Karpas-422 (cell line): ENCODE measurements at regions not wholly inside any gene's neighbourhood (a gene's known extent, or its start where the extent isn't known, plus 50 kb on each side); places are given as distances from the start of the nearest gene placed in this dataset.

ENCODE experiments used
- DNase-seq: peaks from one replicate; pipeline ENCODE4 v3.0.0-alpha.2; 2015
- H2AFZ ChIP-seq: fragments of 200-600 bp; sonication (generic); 2 replicates; pipeline ENCODE4 v1.6.1; 2014; ENCODE audit warnings: antibody characterized with exemption, low read length, mixed read lengths
- H3K27ac ChIP-seq: fragments of 200-600 bp; sonication (generic); 2 replicates; pipeline ENCODE4 v1.5.1; 2014; ENCODE audit warnings: mild to moderate bottlenecking, low read length, moderate library complexity
- H3K27me3 ChIP-seq: fragments of 200-600 bp; sonication (generic); 2 replicates; pipeline ENCODE4 v1.6.1; 2014; ENCODE audit warnings: low read length, mixed read lengths
- H3K36me3 ChIP-seq: fragments of 200-600 bp; sonication (generic); 2 replicates; pipeline ENCODE4 v1.6.1; 2014; ENCODE audit warnings: low read length, mixed read lengths; ENCODE audit not compliant: insufficient read depth
- H3K4me1 ChIP-seq: fragments of 200-600 bp; sonication (generic); 2 replicates; pipeline ENCODE4 v1.6.1; 2014; ENCODE audit warnings: mild to moderate bottlenecking, low read length, mixed read lengths
- H3K4me2 ChIP-seq: fragments of 200-600 bp; sonication (generic); 2 replicates; pipeline ENCODE4 v1.6.1; 2014; ENCODE audit warnings: low read length, low read depth, mild to moderate bottlenecking; ENCODE audit not compliant: poor library complexity, severe bottlenecking
- H3K4me3 ChIP-seq: fragments of 200-600 bp; sonication (generic); 2 replicates; pipeline ENCODE4 v1.5.1; 2014; ENCODE audit warnings: mild to moderate bottlenecking, antibody characterized with exemption, low read length, mixed read lengths
- H3K79me2 ChIP-seq: fragments of 200-600 bp; sonication (generic); 2 replicates; pipeline ENCODE4 v1.6.1; 2014; ENCODE audit warnings: mild to moderate bottlenecking, low read length, mixed read lengths
- H3K9ac ChIP-seq: fragments of 200-600 bp; sonication (generic); 2 replicates; pipeline ENCODE4 v1.6.0; 2014; ENCODE audit warnings: low read length
- H3K9me2 ChIP-seq: fragments of 200-600 bp; sonication (generic), shearing (Covaris generic); replicated peaks from 2 replicates; pipeline ENCODE4 v1.6.0; 2014; ENCODE audit warnings: mild to moderate bottlenecking, low read length, moderate library complexity; ENCODE audit not compliant: insufficient read depth
- H3K9me3 ChIP-seq: fragments of 300-700, 200-600 bp; sonication (generic); 2 replicates; pipeline ENCODE4 v1.6.1; 2014; ENCODE audit warnings: low read length, mixed read lengths
- H4K20me1 ChIP-seq: fragments of 200-600 bp; sonication (generic); 2 replicates; pipeline ENCODE4 v1.6.1; 2014; ENCODE audit warnings: mild to moderate bottlenecking, antibody characterized with exemption, low read length, low read depth; ENCODE audit not compliant: insufficient read depth

DNA sequence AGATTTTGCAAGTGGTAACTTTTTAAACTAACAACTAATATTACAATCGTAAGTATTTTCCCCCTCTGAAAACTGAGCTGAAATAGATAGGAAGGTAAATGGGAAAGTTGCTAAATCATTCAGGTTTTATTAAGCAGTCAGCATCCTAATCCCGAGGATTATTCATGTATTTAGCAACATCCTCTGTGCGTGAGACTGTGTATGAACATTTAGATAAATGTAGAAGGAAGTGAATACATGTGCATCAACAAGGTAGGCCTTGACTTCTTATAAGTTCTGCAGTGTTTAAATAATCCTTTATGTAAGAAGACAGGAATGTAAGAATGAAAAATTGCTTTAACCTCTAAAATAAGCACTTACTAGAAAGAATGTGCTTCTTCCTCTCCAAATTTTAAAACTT lies 745.9 kb upstream of the TENM4 start:
- no peak overlapping the region for H3K4me2 ChIP-seq
- no peaks in the 10 kb centered on the region for H4K20me1 ChIP-seq
- no peak overlapping the region for H2AFZ ChIP-seq
- no peak overlapping the region for H3K27ac ChIP-seq
- H3K4me3 ChIP-seq: no peak overlapping the region
- H3K79me2 ChIP-seq: no peaks in the 10 kb centered on the region
- no peaks in the 10 kb centered on the region for H3K36me3 ChIP-seq
- H3K4me1 ChIP-seq: peaks cover 4% of the 10 kb centered on the region; the same call in 1 of the 2 replicates
- H3K9me3 ChIP-seq: no peaks in the 10 kb centered on the region; the same call in 1 of the 2 replicates
- DNase-seq: no peak
- no peaks in the 10 kb centered on the region for H3K27me3 ChIP-seq
- H3K9ac ChIP-seq: no peak overlapping the region
- no peaks in the 10 kb centered on the region for H3K9me2 ChIP-seq

DNA sequence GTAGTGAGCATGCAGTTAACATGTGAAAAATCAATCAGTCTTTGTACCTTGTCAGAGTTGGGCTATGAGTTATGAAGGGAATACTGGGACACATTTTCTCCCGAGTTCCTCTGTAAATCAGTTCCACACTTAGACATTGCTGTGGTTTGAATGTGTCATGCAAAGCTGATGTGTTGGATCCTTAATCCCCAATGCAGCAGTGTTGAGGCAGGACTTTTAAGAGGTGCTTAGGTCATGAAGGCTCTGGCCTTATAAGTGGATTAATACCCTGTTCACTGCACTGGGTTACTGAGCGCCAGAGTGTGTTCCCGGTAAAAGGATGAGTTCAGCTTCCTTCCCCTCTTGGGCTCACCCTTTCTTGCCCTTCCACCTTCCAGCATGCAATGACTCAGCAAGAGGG lies 742.1 kb upstream of the TENM4 start:
- H3K27me3 ChIP-seq: no peaks in the 10 kb centered on the region
- no peak overlapping the region for H3K9ac ChIP-seq
- peaks cover 4% of the 10 kb centered on the region; the same call in 1 of the 2 replicates for H3K4me1 ChIP-seq
- no peak for DNase-seq
- no peak overlapping the region for H3K27ac ChIP-seq
- H3K4me3 ChIP-seq: no peak overlapping the region
- H3K79me2 ChIP-seq: no peaks in the 10 kb centered on the region
- no peaks in the 10 kb centered on the region for H3K36me3 ChIP-seq
- H4K20me1 ChIP-seq: no peaks in the 10 kb centered on the region
- no peaks in the 10 kb centered on the region; the same call in 1 of the 2 replicates for H3K9me3 ChIP-seq
- no peak overlapping the region for H3K4me2 ChIP-seq
- no peak overlapping the region for H2AFZ ChIP-seq
- no peaks in the 10 kb centered on the region for H3K9me2 ChIP-seq

DNA sequence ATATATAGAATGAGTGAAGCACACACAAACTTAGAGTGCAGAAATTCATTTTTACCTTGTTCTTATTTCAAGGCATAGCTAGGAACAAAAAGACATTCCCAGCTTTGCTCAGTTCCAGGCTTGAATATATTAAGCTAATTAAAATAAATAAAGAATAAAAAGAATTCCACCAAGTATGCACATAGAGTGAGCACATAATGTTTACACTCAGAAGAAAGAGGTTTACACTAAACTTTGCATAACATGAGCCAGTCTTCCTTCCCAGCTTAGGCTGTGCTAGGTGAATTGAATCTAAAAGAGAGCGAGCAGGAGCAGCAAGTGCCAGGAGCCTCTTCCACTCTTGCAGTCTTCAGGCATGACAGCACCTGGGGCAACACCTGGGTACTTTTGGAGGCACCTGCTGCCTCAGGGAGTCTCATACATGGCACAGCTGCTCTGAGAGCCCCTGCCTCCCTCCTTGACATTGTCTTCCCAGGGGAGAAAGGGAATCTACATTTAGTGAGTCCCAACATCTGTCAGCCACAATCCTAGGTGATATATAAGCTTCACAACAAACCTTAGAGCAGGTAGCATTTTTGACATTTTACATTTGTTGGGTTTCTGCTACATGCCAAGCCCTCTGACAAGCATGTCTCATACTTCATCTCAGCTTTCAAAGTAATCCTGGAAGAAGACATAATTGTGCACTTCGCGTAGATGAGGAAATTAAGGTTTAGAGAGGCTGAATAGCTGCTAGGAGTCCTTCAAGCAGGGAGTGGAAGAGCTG lies 732.7 kb upstream of the TENM4 start:
- no peak for DNase-seq
- Histone ChIP-seq H3K27me3 (no peaks in the 10 kb centered on the region), H3K4me1 (no peaks in the 10 kb centered on the region)

DNA sequence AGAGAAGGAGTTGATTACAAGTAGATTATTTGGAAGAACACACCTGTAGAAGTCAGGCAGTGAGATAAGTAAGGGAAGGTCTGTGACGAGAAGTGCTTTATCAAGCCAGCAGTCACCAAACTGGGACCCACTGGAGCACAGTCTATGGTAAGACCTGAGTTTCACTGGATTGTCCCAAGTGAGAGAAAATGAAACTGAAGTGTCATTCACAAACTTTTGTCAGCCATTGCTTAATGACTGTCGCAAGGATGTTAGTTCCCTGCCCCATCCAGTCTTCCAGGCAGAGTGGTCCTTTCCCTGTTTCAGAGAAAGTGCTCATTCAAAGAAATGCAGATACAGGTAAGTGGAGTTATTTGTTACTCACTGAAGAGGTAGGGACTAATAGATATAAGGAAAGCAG lies 728.0 kb upstream of the TENM4 start:
- H3K4me1 ChIP-seq: no peaks in the 10 kb centered on the region
- no peak overlapping the region for H2AFZ ChIP-seq
- H3K27me3 ChIP-seq: no peaks in the 10 kb centered on the region
- no peaks in the 10 kb centered on the region for H4K20me1 ChIP-seq
- no peaks in the 10 kb centered on the region for H3K79me2 ChIP-seq
- no peak overlapping the region for H3K27ac ChIP-seq
- no peak overlapping the region for H3K4me2 ChIP-seq
- H3K4me3 ChIP-seq: no peak overlapping the region
- H3K9me3 ChIP-seq: no peaks in the 10 kb centered on the region
- DNase-seq: no peak
- H3K9ac ChIP-seq: no peak overlapping the region
- H3K36me3 ChIP-seq: no peaks in the 10 kb centered on the region
- no peaks in the 10 kb centered on the region for H3K9me2 ChIP-seq

More for the DNA sequence above, 732.7 kb upstream of the TENM4 start:
- H3K4me2 ChIP-seq: no peak overlapping the region
- no peak overlapping the region for H3K27ac ChIP-seq
- H3K9me3 ChIP-seq: no peaks in the 10 kb centered on the region
- no peaks in the 10 kb centered on the region for H3K36me3 ChIP-seq
- H4K20me1 ChIP-seq: no peaks in the 10 kb centered on the region
- H3K9ac ChIP-seq: no peak overlapping the region
- H3K4me3 ChIP-seq: no peak overlapping the region
- no peaks in the 10 kb centered on the region for H3K9me2 ChIP-seq
- no peaks in the 10 kb centered on the region for H3K79me2 ChIP-seq
- H2AFZ ChIP-seq: no peak overlapping the region

DNA sequence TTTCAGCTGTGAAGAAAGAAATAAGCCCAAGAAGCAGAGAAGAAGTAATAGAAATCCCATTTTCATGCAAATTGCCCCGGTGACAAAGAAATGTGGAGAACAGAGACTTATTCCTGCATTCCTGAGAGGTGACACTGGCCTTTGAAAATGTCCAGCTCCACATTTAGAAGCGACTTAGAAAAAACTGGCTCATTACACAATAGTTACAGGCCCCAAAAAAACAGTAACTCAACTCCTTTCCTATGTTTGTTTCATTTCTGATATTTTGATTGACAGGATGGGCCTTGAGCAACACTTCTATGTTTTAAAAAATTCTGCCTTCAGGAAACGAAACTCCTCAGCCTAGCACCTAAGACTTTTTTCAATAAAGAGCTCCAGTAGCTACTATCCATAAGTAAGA lies 726.9 kb upstream of the TENM4 start:
- Histone ChIP-seq H2AFZ (no peak overlapping the region), H3K9ac (no peak overlapping the region), H3K79me2 (no peaks in the 10 kb centered on the region)

DNA sequence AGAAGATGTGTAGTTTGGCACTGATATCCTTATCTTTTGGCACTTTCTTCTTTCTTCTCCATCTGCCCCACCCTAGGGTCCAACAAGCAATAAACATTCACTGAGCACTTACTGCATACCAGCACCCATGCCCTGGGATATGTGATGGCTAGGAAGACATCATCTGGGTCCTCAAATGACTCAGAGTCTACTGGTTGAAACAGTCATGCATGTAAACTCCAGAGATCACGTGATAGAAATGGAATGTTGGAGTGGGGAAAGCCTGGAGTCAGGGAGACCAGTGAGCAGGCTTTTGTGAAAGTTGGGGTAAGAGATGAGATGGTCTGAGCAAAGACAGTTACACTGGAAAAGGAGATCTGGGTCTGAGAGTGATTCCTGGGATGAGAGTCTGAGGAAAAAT lies 724.9 kb upstream of the TENM4 start:
- Histone ChIP-seq H3K4me1 (no peaks in the 10 kb centered on the region), H3K79me2 (no peaks in the 10 kb centered on the region), H3K9ac (no peak overlapping the region), H3K36me3 (no peaks in the 10 kb centered on the region), H3K27me3 (no peaks in the 10 kb centered on the region), H2AFZ (no peak overlapping the region), H3K27ac (no peak overlapping the region), H3K4me3 (no peak overlapping the region), H3K4me2 (no peak overlapping the region), H4K20me1 (no peaks in the 10 kb centered on the region), H3K9me2 (no peaks in the 10 kb centered on the region), H3K9me3 (no peaks in the 10 kb centered on the region)
- DNase-seq: no peak

More for the DNA sequence above, 726.9 kb upstream of the TENM4 start:
- no peaks in the 10 kb centered on the region for H3K36me3 ChIP-seq
- no peak overlapping the region for H3K27ac ChIP-seq
- no peaks in the 10 kb centered on the region for H3K9me2 ChIP-seq
- no peaks in the 10 kb centered on the region for H3K4me1 ChIP-seq
- no peak overlapping the region for H3K4me2 ChIP-seq
- no peaks in the 10 kb centered on the region for H3K9me3 ChIP-seq
- H3K4me3 ChIP-seq: no peak overlapping the region
- no peak for DNase-seq
- no peaks in the 10 kb centered on the region for H4K20me1 ChIP-seq
- no peaks in the 10 kb centered on the region for H3K27me3 ChIP-seq

DNA sequence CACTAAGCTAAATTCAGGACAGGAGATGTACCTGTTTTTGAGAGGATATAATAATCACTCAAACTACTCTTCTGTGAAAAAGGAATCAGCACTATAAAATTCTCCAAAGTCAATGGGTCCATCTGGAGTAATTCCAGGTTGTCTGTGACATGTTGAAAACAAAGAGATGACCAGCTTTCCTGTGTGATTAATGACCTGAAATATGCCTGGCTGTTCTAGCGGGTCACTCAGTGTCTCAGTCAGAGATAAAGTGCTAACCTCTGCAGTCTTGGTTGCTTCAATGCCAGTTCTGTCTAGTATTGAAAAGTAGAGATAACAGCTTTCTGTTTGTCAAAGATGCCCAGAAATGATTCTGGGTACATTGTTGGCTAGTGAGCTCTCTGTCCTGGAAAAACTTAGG lies 722.6 kb upstream of the TENM4 start:
- Histone ChIP-seq H3K9me2 (no peaks in the 10 kb centered on the region), H3K36me3 (no peaks in the 10 kb centered on the region), H4K20me1 (no peaks in the 10 kb centered on the region), H3K4me3 (no peak overlapping the region), H3K27me3 (no peaks in the 10 kb centered on the region), H3K27ac (no peak overlapping the region), H3K4me2 (no peak overlapping the region), H2AFZ (no peak overlapping the region), H3K9me3 (no peaks in the 10 kb centered on the region), H3K79me2 (no peaks in the 10 kb centered on the region), H3K4me1 (no peaks in the 10 kb centered on the region), H3K9ac (no peak overlapping the region)
- DNase-seq: no peak

DNA sequence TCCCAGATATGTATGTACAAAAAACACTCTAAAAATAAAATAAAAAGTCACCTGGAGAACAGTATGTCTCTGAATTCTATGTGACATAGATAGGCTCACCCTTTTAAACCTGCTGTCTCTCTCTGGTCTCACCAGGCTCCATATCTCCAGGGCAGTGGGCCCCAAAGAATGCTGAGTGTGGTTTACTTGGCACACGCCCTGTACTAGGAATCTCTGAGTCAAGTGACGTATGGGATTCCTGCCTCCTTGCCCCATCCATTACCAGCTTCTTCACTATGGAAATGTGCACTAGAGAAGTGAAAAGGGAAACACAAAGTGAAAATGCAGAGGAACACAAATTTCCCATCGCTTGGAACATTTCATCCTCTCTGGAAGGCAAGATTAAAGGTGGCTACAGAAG lies 722.2 kb upstream of the TENM4 start:
- H3K27me3 ChIP-seq: no peaks in the 10 kb centered on the region
- H3K4me3 ChIP-seq: no peak overlapping the region
- no peaks in the 10 kb centered on the region for H3K79me2 ChIP-seq
- DNase-seq: no peak
- no peak overlapping the region for H2AFZ ChIP-seq
- no peaks in the 10 kb centered on the region for H4K20me1 ChIP-seq
- H3K4me2 ChIP-seq: no peak overlapping the region
- H3K36me3 ChIP-seq: no peaks in the 10 kb centered on the region
- H3K27ac ChIP-seq: no peak overlapping the region
- no peaks in the 10 kb centered on the region for H3K9me3 ChIP-seq
- no peaks in the 10 kb centered on the region for H3K4me1 ChIP-seq
- no peak overlapping the region for H3K9ac ChIP-seq
- no peaks in the 10 kb centered on the region for H3K9me2 ChIP-seq
